NAMALWA (cell line): ENCODE measurements at regions not wholly inside any gene's neighbourhood (a gene's known extent, or its start where the extent isn't known, plus 50 kb on each side); places are given as distances from the start of the nearest gene placed in this dataset.

ENCODE experiments used
- DNase-seq: peaks from one replicate; pipeline ENCODE4 v3.0.0-alpha.2; 2015; ENCODE audit warnings: low spot score

DNA sequence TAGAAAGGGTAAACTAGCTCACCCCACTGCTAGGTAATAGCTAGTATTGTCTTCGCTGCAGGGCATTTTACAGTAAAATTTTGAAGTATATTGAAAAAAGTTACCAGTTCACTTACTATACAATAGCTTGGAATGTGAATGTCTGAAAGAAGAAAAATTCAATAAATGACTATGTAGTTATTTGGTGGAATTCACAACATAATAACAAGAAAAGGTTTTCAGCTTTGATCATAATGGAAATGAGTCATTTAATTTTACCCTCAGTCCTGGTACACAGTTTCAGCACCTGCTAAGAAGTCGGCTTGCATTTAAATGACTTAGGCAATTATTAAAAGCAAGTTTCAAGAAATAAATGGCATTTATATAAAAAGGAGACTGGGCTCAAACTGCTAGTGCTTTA is 90.4 kb downstream of the NUP35 start:
- no peak for DNase-seq

GRCh38 chr2:183215917-183216316 is 91.7 kb downstream of the NUP35 start:
- no peak for DNase-seq

GRCh38 chr2:183219888-183220287 is 95.6 kb downstream of the NUP35 start:
- DNase-seq, result no peak

GRCh38 chr2:183222751-183223150 is 98.5 kb downstream of the NUP35 start:
- no peak for DNase-seq

- no peak for DNase-seq
Measured at GRCh38 chr2:183224948-183225347, 100.7 kb downstream of the NUP35 start.

DNA sequence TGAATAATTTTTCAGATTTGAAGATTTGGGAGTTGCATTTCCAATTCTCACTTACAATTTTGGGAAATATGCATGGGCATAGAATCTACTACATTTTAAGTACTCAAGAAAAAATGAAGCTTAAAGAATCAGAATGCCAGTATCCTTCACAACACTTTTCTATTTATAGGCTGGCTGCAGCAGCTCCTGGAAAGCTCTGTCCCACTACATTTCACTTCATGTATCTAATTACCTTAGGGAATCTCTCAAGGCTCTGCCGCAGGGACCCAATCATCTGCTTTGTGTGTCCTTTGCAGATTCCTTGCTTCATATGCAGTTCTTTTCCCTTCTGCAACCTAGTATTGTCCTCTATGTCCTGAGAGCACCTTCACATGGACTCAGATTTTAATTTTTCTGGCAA is 102.9 kb downstream of the NUP35 start:
- no peak for DNase-seq

- no peak for DNase-seq
Measured at GRCh38 chr2:183229386-183229785, 105.1 kb downstream of the NUP35 start.

- DNase-seq, result no peak
Measured at GRCh38 chr2:183232161-183232865, 108.1 kb downstream of the NUP35 start.

DNA sequence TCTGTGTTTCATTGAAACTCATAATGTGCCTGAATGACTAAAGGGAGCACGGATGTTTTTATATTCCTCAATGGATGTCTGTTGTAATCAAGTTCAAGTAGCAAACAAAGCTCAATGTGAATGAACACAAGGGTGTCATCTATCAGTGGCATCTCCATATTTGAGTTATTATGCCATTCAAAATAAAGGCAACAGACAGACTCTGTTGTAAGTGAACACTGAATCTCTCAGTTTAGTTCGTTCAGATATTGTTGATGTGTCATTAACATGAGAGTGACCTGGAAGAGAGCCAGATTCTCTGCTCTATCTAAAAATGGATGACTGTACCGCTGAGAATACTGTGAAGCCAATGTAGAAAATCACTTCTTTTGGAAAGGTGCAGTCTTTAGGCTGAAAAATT is 118.7 kb downstream of the NUP35 start:
- DNase-seq, result no peak

GRCh38 chr2:183243758-183244157 is 119.5 kb downstream of the NUP35 start:
- DNase-seq, result no peak

GRCh38 chr2:183244300-183244844 is 120.1 kb downstream of the NUP35 start:
- DNase-seq, result no peak

GRCh38 chr2:183248866-183249567 is 124.8 kb downstream of the NUP35 start:
- DNase-seq, result peak; percentile 66

GRCh38 chr2:183250061-183250460 is 125.8 kb downstream of the NUP35 start:
- no peak for DNase-seq

- no peak for DNase-seq
Measured at GRCh38 chr2:183250472-183250871, 126.2 kb downstream of the NUP35 start.

- no peak for DNase-seq
Measured at GRCh38 chr2:183253441-183254130, 129.3 kb downstream of the NUP35 start.

- no peak for DNase-seq
Measured at GRCh38 chr2:183255411-183255810, 131.2 kb downstream of the NUP35 start.

DNA sequence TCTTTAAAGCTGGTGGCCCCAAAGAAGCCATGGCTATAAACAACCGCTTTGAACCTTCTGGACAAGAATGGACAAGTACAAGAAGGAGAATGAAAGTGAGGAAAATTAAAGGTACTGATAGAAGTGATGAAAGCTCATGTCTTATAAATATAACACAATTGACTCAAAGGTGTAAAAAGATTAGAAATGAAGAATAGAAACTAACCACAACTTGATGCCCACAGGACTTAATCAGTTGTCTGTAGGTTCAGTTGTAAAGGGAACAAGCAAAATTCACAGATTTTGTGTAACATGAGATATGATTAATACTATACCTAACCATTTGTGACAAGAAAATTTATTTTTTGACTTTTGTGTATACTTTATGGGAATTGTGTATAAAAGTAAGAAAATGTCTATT is 135.7 kb downstream of the NUP35 start:
- DNase-seq, result no peak

GRCh38 chr2:183260527-183260926 is 136.3 kb downstream of the NUP35 start:
- DNase-seq, result no peak

GRCh38 chr2:183264890-183265535 is 140.8 kb downstream of the NUP35 start:
- DNase-seq, result no peak

GRCh38 chr2:183267148-183267827 is 143.0 kb downstream of the NUP35 start:
- peak; percentile 7 for DNase-seq

GRCh38 chr2:183269956-183270355 is 145.7 kb downstream of the NUP35 start:
- DNase-seq, result no peak

GRCh38 chr2:183283209-183283608 is 159.0 kb downstream of the NUP35 start:
- DNase-seq, result no peak
